ENCODE measurements at regions not wholly inside any gene's neighbourhood (a gene's known extent, or its start where the extent isn't known, plus 50 kb on each side); places are given as distances from the start of the nearest gene placed in this dataset.

GRCh38 chr15:95565690-95566089 is 764.8 kb upstream of the NR2F2 start:
- TF ChIP-seq REST (IDR thresholded peaks at IDR 0.05; ENCODE audit: insufficient read depth in 1 of 2, low read depth in 2 of 2, low read length in 2 of 2) (no peak), FOXP2 (optimal IDR thresholded peaks at IDR 0.05; ENCODE audit: borderline replicate concordance, extremely low read depth, extremely low read length, insufficient read depth) (no peak)

Data from PFSK-1 (cell line).